HG03520 (cell line): ENCODE measurements at regions not wholly inside any gene's neighbourhood (a gene's known extent, or its start where the extent isn't known, plus 50 kb on each side); places are given as distances from the start of the nearest gene placed in this dataset.
A peak's percentile ranks its signal among the peaks of the same experiment; 100 is the strongest.
"Not testable (repeated sequence)": the region's sequence is repeated elsewhere in the genome, so short reads cannot be mapped to it uniquely, and the experiment has no call there.

Source experiments
- ATAC-seq: cut with Tn5 transposase; IDR thresholded peaks from one replicate; pipeline ENCODE4 v1.9.1; 2021; ENCODE audit warnings: mild to moderate bottlenecking, moderate library complexity; ENCODE audit not compliant: unreplicated experiment

DNA sequence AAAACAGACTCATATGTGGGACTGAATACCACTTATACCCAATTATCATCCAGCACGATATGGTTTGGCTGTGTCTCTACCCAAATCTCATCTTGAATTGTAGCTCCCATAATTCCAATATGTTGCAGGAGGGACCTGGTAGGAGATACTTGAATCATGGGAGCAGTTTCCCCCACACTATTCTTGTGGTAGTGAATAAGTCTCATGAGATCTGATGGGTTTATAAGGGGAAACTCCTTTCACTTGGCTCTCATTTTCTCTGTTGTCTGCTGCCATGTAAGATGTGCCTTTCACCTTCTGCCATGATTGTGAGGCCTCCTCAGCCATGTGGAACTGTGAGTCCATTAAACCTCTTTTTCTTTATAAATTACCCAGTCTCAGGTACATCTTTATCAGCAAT lies 91.9 kb upstream of the FNDC3A start:
- not testable (repeated sequence) for ATAC-seq

DNA sequence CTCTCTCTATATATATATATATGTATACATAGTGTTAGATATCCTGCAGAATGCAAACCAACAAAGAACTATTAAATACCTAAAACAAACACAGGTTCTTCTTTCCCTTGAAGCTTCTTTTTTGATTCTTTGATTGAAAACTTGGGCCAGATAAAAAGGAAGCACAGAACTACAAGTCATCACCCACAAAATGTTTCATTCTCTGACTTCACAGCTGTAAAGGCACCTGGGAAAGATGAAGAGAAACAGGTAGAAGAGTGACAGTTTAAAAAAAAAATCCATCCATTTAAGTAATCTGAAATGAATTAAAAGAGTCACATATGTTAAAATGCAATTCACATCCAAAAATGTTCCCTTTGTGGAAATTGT lies 90.7 kb upstream of the FNDC3A start:
- no peak for ATAC-seq

DNA sequence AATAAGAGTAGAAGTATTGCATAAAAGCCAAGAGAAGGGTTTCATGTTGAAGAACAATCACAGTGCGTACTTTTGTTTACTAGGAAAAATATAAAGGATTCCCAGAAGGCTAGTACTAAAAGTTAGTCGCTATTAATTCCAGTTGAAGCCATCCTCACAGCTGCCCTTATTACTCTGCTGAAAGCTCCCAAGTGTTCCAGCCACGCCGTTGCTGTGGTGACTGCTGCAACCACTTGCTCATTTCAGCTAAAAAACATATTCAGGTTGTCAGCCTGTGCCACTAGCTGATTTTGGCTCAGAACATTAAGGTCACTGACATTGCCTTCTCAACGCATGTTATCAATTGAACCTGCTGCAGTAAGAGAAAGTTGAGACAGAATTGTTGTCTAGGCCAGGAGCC lies 87.1 kb upstream of the FNDC3A start:
- no peak for ATAC-seq

DNA sequence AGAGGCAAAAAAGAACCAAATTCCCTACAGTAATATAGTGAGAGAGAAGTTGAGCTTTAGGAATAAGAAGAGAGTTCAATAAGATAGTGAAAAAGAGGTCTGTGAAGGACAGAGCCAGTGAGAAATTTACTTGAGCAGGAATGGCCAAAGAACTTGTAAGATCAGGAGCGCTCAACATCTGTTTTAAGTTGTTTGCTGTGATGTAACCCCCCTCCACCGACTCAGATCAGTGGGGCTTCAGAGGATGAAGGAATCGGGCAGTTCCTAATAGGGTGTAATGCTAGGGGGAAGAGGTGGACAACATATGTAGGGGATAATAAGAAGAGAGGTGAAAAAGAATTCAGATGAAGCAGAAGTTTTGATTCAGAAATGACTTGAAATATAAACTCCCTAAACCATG lies 85.3 kb upstream of the FNDC3A start:
- ATAC-seq: no peak

DNA sequence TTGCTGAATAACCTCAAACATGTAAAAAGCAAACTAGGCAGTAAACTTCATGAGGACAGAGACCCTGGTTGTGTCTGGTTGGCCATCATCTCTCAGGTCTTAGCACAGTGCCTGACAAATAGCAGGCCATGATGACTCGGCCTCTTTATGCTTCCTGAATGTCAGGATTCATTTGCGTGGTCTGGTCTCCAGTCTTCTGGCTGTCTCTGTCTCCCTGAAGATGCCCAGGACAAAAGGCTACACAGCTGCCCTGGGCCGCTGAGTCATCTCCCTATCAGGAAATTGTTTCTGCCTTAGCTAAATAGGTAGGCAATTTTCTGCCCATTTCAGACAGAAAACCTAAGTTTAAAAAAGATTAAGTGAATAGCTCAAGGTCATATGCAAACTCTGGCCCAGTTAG lies 84.1 kb upstream of the FNDC3A start:
- no peak for ATAC-seq

DNA sequence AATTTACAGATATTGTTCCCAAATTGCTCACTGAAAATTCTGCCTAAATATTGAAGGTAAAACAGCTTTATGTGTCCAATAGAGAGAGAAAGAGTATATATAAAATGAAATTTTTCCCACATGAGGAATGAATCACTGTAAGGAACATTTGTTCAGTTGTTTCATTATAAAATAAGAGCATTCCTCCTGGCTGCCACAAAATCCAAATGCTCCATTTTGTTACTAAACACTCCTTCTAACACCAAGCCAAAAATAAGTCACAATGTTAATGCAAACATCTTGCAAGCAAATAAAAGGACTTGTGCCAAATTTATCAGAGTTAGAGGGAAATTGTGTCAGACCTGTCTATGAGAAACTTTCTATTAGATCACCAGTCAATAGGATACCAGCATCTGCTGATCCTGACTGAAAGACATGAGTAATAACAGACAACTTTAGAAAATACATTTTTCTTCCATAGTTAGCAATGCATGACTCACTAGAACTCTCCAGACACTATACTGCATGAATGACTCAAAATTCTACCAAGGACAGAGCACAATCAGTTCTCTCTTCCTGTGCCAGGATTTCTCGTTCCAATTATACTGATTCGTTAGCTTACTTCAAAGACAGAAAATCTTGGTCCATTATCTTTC lies 83.5 kb upstream of the FNDC3A start:
- ATAC-seq: peak; percentile 88

DNA sequence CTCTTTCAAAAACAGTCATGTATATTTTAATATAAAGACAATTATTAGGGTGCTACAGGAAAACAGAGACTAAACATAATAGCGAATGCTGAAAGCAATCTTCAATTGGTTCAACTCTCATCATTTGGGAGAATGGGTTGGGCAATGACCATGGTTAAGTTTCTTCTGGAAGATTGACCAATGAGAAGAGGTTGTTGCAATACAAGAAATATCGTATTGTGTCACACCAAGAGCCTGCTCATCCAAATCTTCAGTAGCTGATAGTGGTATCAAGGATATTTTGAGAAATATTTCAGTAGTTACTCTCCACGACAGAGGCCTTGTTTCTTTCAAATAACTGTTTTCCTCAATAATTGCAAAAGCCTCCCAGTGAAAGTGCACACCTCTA lies 83.0 kb upstream of the FNDC3A start:
- ATAC-seq: no peak

DNA sequence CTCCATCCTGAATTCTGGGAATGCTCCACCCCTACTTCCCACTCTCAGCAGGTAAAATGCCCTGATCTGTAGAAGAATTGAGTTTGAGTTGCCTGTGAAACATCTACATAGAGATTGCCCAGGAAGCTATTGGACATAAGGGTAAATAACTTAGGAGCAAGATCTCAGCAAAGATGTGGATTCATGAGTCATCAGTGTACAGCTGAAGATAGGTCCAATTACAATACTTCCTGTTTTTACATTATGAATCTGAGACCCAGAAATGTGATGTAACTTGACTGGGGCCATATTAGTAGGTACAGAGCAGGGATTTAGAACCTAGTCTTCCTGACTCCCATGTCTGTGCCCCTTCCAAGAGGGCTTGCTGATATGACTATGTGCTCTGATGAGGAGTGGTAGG lies 79.4 kb upstream of the FNDC3A start:
- ATAC-seq: no peak

DNA sequence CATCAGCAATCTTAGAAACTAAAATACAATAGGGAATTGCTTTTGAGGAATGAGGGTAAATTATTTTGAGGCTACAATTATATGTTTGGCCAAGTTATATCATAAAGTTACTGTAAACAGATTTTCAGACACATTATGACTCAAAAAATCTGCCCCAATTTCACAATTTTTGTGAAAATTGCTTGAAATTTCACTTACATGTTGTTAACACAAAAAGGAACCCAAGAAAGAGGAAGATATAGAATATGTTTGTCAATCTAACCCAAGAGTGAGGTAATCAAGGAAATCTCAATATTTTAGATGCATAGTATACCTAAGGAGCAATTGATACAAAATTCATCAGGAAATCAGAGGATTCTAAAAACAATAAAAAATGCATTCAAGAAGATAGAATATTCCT lies 73.9 kb upstream of the FNDC3A start:
- ATAC-seq: no peak

DNA sequence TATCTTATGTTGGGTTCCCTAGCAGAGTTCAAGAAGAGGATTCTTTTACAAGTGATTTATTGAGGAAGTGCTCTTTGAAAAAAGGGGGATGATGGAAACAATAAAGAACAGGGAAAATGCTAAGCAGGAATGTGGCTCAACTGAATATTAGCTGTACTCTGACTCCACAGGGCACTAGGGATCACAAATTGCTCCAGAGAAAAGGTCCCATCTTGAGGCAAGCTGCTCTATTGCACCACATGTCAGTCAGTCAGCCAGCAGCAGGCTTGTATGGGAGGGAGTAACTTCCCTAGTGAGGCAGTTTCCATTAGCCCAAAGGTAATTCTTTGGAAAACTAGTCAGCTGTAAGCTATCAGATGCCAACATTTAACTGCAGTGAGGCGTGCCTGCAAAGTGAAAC lies 73.3 kb upstream of the FNDC3A start:
- no peak for ATAC-seq

DNA sequence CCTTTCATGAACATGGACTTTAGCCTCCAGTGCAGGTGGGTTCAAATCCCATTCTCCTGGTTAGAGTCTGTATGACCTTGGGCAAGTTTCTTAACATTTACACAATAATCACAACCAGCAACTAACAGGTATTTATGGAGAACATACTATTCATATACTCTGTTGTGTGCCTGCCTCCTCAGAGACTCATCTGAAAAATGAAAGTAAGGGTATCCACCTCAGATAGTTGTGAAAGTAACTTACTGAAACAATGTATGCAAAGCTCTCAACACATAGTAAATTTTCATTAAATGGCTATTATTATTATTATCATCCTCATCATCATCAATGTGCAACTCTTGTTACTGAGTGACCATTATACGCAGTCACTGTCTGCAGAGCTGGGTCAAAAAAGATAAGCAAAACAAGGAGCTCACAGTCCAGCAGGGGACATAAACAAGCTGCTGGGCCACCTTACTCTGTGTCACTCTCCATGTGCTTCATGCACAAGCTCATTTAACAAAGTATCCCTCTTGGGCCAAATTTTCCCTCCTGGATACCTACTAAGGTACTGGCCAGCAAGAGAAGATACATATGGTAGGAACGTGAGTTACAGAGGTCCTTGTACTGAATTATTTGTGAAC lies 70.9 kb upstream of the FNDC3A start:
- ATAC-seq: no peak

DNA sequence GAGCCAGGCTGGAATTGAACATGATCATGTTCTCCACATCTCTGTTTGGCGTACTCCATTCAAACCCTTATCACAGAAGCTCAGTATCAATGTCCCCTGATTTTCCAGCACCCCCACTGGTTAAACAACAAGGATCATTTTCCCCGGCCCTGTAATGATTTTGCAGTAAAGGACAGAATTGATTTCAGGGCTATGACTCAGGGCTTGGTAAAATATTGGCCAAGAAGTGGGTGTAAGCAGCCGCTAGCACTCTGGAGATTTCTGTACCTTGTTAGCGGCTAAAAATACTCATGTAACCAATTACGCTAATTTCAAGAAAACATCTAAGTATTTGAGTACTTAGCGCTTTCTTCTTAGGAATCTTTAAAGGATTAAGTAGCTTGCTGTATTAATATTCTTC lies 69.5 kb upstream of the FNDC3A start:
- ATAC-seq: no peak

DNA sequence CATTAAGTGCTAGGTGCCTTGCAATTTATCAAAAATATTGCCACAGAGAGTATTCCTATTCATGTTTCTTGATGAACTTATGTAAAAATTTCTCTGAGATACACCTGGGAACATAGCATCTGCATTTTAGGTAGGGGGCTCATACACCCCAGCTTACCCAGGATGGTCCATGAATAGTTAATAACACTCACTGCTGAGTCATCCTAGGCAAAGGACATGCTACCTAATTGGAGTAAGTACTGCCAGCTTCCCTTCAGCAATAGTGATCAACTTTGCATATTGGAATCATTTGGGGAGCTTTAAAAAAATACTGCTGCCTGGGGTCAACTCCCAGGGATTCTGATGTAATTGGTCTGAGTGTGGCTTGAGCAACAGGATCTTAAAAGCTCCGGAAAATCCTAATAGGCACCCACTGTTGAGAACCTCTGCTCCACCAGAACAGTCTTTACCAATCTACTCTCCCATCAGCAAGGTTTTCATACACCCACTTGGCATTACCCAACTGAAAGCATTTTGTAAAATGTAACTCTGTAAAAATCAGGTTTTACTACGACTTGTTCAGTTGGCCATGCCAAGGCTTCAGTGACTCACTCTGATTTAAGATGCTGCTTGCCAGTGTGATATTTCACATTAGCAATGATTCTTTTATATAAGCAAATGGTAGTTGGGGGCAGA lies 67.2 kb upstream of the FNDC3A start:
- ATAC-seq: no peak

DNA sequence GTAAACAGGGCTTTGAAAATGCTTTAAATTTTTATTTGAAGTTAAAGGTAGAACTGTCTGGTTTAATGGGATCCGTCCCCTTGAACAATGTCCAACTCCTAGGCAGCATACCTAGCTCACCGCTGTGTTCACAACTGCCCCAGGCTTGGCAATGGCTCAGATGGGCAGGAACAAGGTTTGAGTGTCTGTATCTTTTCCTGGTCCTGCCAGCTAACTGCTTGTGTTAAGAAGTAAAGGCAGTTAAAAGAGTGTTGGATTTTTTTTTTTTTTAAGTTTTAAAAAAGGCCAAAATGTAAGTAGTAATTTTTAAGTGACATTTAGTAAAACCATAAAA lies 66.7 kb upstream of the FNDC3A start:
- no peak for ATAC-seq

DNA sequence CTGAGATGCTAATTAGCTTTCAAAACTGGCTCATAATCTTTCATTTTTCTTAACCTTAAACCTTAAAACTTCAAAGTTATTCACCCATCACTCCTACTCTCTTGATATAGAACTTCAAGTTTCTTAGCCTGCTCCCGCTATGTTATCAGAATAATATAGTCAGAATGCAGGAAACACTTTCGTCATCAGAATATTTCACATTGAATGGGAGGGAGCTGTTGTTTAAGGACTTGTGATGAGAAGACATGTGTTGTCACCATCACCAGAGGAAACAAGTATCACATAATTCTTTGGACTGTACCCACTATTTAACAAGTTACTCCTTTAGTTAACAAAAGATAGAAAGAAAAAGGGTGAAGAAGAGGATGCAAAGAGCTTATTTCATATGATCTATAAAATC lies 65.0 kb upstream of the FNDC3A start:
- ATAC-seq: no peak

DNA sequence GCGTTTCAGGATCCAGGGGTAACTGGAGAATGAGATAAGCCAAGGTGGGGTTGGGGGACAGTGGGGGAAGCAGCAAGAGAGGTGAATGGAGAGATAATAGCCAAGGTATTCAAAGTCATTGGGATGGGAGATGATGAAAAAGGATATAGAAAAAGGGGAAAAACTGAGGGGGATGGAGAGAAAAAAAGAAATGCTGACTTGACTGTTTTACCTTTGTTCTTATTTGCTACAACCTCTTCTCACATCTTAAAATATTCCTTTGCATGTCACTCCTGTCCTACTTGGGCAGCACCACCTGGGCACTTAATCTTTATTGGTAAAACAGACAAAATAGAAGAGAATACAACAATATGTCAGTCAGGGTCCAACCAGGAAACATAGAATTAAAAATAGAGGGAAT lies 56.0 kb upstream of the FNDC3A start:
- ATAC-seq: no peak

DNA sequence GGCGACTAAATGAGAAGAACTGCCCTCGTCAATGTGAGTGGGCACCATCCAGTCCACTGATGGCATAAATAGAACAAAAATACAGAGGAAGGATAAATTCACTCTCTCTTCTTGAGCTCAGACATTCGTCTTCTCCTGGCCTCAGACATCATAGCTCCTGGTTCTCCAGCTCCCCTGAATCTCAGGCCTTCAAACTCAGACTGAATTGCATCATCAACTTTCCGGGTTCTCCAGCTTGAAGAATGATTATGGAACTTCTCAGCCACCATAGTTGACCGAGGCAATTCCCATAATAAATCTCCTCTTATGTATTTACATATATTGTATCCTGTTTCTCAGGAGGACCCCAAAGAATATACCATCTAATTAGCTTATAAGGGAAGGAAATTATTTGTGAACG lies 55.0 kb upstream of the FNDC3A start:
- ATAC-seq: no peak

DNA sequence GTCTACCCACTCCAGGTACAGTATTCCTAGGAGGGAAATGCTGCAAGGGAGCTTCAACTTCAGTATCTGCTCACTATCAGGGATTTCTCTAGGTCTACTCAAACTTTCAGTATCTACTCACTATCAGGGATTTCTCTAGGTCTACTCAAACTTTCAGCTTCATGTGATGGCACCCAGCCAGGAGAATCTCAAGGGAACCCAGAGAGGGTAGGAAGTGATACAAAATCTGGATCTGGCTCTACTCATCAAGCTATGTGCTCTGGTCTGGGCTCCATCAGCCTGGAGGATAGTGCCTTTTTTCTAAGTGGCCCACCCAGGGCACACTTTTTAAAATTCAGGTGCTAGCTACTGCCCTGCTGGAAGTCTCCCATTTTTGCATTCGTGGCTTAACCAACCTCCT lies 52.3 kb upstream of the FNDC3A start:
- ATAC-seq: no peak

DNA sequence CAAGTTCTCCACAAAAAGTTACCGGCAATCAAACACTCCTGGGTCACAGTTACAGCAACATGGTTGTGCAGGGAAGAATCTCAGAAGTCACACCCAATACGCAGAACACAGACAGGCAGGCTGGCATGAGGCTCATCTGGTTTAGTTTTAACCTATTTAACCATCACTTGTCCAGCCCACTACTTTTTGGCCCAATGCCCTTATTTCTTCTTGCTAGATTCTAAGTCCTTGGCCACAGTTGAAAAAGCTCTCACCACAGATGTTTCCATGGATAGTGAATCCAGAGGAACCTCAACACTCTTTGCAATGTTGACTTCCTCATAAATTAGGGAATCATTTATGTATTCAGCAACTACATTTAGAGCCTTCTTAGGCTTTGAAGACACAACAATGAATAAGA lies 50.7 kb upstream of the FNDC3A start:
- no peak for ATAC-seq
